ENCODE measurements at regions not wholly inside any gene's neighbourhood (a gene's known extent, or its start where the extent isn't known, plus 50 kb on each side); places are given as distances from the start of the nearest gene placed in this dataset.

- TF ChIP-seq ZNF644 (CRISPR knock-in tag; IDR thresholded peaks at IDR 0.05; ENCODE audit: low read depth) (no peak), KLF9 (CRISPR knock-in tag; IDR thresholded peaks at IDR 0.05; ENCODE audit: low read depth) (no peak), MLLT10 (CRISPR knock-in tag; IDR thresholded peaks at IDR 0.05) (no peak), SPEN (CRISPR knock-in tag; IDR thresholded peaks at IDR 0.05; ENCODE audit: low read depth) (no peak)
Observed at GRCh38 chr7:50174948-50175347, 81.9 kb upstream of the ZPBP start (continued).

DNA sequence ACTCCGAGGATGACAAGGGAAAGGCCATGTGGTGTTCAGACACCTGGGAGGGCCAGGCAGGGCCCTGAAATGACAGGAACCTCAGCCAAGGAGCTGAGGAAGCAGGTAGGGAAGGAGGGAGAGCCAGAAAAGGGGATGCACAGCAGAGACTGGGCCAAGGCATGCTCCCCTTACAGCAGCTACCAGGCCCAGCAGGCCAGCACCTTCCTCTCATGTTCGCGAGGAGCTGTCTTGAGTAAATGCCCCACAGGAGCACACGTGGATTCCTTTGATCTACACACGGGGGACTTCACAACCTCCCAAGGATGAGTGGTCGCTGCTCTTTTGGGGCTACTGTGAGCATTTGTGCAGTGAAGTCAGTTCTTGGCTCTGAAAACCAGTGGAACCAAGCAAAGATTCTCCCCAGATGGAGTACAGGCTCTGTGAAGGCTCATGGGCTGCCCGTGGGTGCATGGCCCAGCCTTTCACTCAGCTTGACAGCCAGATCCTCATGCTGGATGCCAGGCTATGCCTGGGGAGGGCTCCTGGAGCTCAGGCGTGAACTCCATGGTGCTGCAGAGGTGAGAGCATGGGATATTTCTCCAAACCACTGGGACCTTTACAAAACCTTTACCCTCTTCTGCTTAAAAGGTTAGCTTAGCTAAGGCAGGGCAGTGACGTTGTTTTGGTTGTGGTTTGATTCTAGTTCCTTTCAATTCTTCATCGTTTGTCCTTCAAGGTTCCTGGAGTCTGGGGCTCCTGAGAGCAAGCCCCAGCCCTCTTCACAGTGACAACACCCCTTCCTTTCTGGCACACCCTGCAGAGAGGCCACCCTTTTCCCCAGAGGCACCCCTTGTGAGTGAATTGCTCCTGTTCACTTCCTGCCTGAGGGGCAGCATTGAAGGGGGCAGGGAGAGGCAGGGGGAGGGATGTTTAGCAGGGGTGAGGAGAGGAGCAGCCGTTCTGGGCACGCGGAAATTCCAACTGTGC is 74.2 kb upstream of the ZPBP start:
- 11% methylated on average over 6 of the region's 13 CpGs for WGBS (ENCODE audit: low lambda C conversion rate)
- peaks cover 0 to 9% of the 10 kb centered on the region in 2 experiments; a peak in 2 of 5 replicates for H3K27me3 ChIP-seq (ENCODE audit: control insufficient read depth in 1 of 2, insufficient read depth in 2 of 2, low read length in 2 of 2)
- no peak overlapping the region for H2AFZ ChIP-seq (ENCODE audit: low read length)
- intact Hi-C loops (cut with micrococcal nuclease; ENCODE audit: unreplicated experiment) (no loop called here), in situ Hi-C loops (cut with HindIII; ENCODE audit: extremely low pct_ligation_motif_present, low pct_unique_long_range_greater_than_20kb) (no loop called here)
- H3K79me2 ChIP-seq (ENCODE audit: insufficient read depth, low read length) = no peaks in the 10 kb centered on the region
- ATAC-seq (no peak), FAIRE-seq (no peak), DNase-seq (ENCODE audit: low spot score) (no peak)
- H3K4me2 ChIP-seq (ENCODE audit: low read depth, low read length) = no peak overlapping the region
- no peak overlapping the region for H3K27ac ChIP-seq (ENCODE audit: extremely low read length, insufficient read depth, low read length)
- TF ChIP-seq ZNF136 (CRISPR knock-in tag; IDR thresholded peaks at IDR 0.05; ENCODE audit: low read depth) (no peak), ZNF576 (CRISPR knock-in tag; IDR thresholded peaks at IDR 0.05) (no peak), PHF5A (CRISPR knock-in tag; IDR thresholded peaks at IDR 0.05; ENCODE audit: low read depth, unreplicated experiment) (no peak), ZNF691 (CRISPR knock-in tag; IDR thresholded peaks at IDR 0.05; ENCODE audit: borderline replicate concordance, low read depth) (no peak), SNRNP70 (IDR thresholded peaks at IDR 0.05; ENCODE audit: low read depth, low read length) (no peak), ZNF138 (CRISPR knock-in tag; IDR thresholded peaks at IDR 0.05; ENCODE audit: low read depth) (no peak), HNRNPL (IDR thresholded peaks at IDR 0.05; ENCODE audit: low read depth, low read length) (no peak), ZNF761 (CRISPR knock-in tag; conservative IDR thresholded peaks at IDR 0.05) (no peak), HMGA1 (CRISPR knock-in tag; conservative IDR thresholded peaks at IDR 0.05) (no peak), ZMYM3 (CRISPR knock-in tag; IDR thresholded peaks at IDR 0.05) (no peak), ZBTB8A (CRISPR knock-in tag; IDR thresholded peaks at IDR 0.05; ENCODE audit: borderline replicate concordance, low read depth) (no peak), POLR2AphosphoS2 (IDR thresholded peaks at IDR 0.05; ENCODE audit: low read depth, low read length) (no peak)
- TF ChIP-seq, protein P1, sequence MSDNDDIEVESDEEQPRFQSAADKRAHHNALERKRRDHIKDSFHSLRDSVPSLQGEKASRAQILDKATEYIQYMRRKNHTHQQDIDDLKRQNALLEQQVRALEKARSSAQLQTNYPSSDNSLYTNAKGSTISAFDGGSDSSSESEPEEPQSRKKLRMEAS (IDR thresholded peaks at IDR 0.05) = no peak
- TF ChIP-seq, protein P2, sequence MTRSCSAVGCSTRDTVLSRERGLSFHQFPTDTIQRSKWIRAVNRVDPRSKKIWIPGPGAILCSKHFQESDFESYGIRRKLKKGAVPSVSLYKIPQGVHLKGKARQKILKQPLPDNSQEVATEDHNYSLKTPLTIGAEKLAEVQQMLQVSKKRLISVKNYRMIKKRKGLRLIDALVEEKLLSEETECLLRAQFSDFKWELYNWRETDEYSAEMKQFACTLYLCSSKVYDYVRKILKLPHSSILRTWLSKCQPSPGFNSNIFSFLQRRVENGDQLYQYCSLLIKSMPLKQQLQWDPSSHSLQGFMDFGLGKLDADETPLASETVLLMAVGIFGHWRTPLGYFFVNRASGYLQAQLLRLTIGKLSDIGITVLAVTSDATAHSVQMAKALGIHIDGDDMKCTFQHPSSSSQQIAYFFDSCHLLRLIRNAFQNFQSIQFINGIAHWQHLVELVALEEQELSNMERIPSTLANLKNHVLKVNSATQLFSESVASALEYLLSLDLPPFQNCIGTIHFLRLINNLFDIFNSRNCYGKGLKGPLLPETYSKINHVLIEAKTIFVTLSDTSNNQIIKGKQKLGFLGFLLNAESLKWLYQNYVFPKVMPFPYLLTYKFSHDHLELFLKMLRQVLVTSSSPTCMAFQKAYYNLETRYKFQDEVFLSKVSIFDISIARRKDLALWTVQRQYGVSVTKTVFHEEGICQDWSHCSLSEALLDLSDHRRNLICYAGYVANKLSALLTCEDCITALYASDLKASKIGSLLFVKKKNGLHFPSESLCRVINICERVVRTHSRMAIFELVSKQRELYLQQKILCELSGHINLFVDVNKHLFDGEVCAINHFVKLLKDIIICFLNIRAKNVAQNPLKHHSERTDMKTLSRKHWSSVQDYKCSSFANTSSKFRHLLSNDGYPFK (CRISPR knock-in tag; IDR thresholded peaks at IDR 0.05; ENCODE audit: borderline replicate concordance) = no peak
- no peaks in the 10 kb centered on the region for H3K4me1 ChIP-seq (ENCODE audit: insufficient read depth, low read length)
- H3K36me3 ChIP-seq (replicated peaks in 1 of 2; ENCODE audit: control insufficient read depth in 1 of 2, insufficient read depth in 2 of 2, low read length in 2 of 2) = no peaks in the 10 kb centered on the region
- H3K4me3 ChIP-seq (replicated peaks in 1 of 3; ENCODE audit: insufficient read depth in 1 of 3, low read depth in 2 of 3, low read length in 3 of 3) = no peak overlapping the region
- no peaks in the 10 kb centered on the region for H3K9me3 ChIP-seq (ENCODE audit: low read length)
- CTCF ChIA-PET (ENCODE audit: low intra/inter-chr PET ratio, low total read pairs) = no interaction called here
- no TSS peak for BruUV-seq (replicated peaks)
- H3K9ac ChIP-seq (ENCODE audit: insufficient read depth, low read depth, low read length) = no peak overlapping the region
- no peaks in the 10 kb centered on the region for H4K20me1 ChIP-seq (ENCODE audit: insufficient read depth, low read length)
- POLR2A ChIA-PET = no interaction called here
